ENCODE measurements at regions not wholly inside any gene's neighbourhood (a gene's known extent, or its start where the extent isn't known, plus 50 kb on each side); places are given as distances from the start of the nearest gene placed in this dataset.

DNA sequence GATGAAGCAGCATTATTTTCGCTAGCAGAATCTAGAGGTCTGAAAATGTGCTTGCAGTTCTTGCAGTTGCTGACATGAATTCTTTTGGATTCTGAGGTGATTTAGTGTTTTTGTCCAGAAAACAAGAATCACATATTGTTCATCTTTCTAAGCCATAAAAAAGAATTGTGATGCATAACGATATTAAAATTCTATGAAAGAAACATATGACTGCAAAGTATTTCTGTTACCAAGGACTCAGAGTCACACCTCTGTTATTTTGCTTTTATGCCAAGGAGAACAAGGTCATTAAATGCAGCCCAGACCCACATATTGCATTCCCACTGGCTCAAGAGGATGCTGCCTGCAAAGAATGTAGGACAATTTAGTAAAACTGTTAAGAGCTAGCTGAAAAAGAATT lies 299.8 kb upstream of the GPR149 start:
- no peaks in the 10 kb centered on the region for H3K9me3 ChIP-seq (ENCODE audit: insufficient read depth, low read depth, low read length)
- no peaks in the 10 kb centered on the region for H3K27me3 ChIP-seq (ENCODE audit: insufficient read depth, low read length)
- no peak overlapping the region for H3K9ac ChIP-seq (ENCODE audit: low read depth, low read length)
- WGBS = 96% methylated on average over 2 of the region's 2 CpGs
- no peaks in the 10 kb centered on the region for H3K4me1 ChIP-seq (ENCODE audit: insufficient read depth, low read length)
- no peaks in the 10 kb centered on the region for H3K36me3 ChIP-seq (ENCODE audit: insufficient read depth, low read length)
- no peak overlapping the region for H3K27ac ChIP-seq (ENCODE audit: low read depth, low read length)
- H3K4me3 ChIP-seq (ENCODE audit: low read length) = no peak overlapping the region

DNA sequence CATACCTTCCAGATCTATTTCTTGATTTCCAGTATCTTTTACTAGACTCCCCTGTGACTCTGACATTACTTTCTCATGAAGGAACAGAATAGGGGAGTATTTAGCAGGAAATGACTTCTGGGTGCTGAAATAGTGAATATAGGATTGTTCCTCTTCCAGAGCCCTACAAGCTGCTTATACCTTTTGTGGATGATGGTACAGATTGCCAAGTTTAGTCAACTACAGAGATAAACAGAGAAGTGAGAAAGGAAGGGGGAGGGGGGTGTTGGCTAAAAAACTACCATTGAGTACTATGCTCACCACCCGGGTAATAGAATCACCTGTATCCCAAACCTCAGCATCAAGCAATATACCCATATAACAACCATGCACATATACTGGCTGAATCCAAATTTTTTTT lies 298.3 kb upstream of the GPR149 start:
- H3K36me3 ChIP-seq (ENCODE audit: insufficient read depth, low read length) = no peaks in the 10 kb centered on the region
- H3K4me3 ChIP-seq (ENCODE audit: low read length) = no peak overlapping the region
- H3K27me3 ChIP-seq (ENCODE audit: insufficient read depth, low read length) = no peaks in the 10 kb centered on the region
- H3K27ac ChIP-seq (ENCODE audit: low read depth, low read length) = no peak overlapping the region
- H3K4me1 ChIP-seq (ENCODE audit: insufficient read depth, low read length) = no peaks in the 10 kb centered on the region
- H3K9me3 ChIP-seq (ENCODE audit: insufficient read depth, low read depth, low read length) = no peaks in the 10 kb centered on the region
- WGBS = no CpG with 5 or more reads among the region's 1 CpG
- no peak overlapping the region for H3K9ac ChIP-seq (ENCODE audit: low read depth, low read length)

DNA sequence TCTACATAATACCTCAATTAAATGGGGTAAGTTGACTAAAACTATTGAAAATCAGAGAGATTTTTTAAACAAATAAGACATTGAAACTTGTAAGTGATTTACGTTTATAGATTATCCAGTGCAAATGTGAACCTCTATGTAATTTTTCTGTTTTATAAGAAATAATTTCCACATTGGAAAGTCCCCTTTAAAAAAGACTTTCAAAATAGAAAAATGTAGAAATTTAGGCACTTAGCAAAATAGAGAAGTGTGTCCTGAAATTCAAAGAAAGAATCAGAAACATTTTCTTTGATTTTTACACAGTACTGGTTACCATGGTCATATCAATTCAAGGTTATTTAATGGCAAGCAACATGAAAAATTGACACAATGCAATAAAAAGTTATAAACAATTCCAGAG lies 290.9 kb upstream of the GPR149 start:
- H3K9ac ChIP-seq (ENCODE audit: low read depth, low read length) = no peak overlapping the region
- H3K36me3 ChIP-seq (ENCODE audit: insufficient read depth, low read length) = no peaks in the 10 kb centered on the region
- H3K4me1 ChIP-seq (ENCODE audit: insufficient read depth, low read length) = no peaks in the 10 kb centered on the region
- H3K9me3 ChIP-seq (ENCODE audit: insufficient read depth, low read depth, low read length) = no peaks in the 10 kb centered on the region
- no CpG with 5 or more reads among the region's 1 CpG for WGBS
- H3K27ac ChIP-seq (ENCODE audit: low read depth, low read length) = no peak overlapping the region
- no peaks in the 10 kb centered on the region for H3K27me3 ChIP-seq (ENCODE audit: insufficient read depth, low read length)
- no peak overlapping the region for H3K4me3 ChIP-seq (ENCODE audit: low read length)

DNA sequence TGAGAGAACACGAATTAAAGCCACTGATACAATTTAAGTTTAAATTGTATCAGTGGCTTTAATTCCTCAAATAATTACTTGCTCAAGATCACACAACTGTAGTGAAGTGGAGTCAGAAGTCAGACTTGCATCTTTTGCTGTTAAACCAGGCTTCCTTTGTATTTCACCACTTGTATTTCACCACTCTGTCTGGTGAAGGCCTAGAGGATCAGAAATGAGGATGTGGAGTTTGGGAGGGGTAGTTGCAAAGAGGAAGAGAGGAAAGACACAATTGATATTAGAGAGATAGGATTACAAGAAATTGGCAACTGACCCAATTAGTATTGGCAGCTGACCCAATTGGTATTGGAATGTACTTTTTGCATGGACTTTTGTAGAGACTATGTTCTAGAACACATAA lies 288.1 kb upstream of the GPR149 start:
- Histone ChIP-seq H3K27ac (ENCODE audit: low read depth, low read length) (no peak overlapping the region), H3K27me3 (ENCODE audit: insufficient read depth, low read length) (no peaks in the 10 kb centered on the region), H3K36me3 (ENCODE audit: insufficient read depth, low read length) (no peaks in the 10 kb centered on the region), H3K9me3 (ENCODE audit: insufficient read depth, low read depth, low read length) (no peaks in the 10 kb centered on the region), H3K4me3 (ENCODE audit: low read length) (no peak overlapping the region), H3K4me1 (ENCODE audit: insufficient read depth, low read length) (no peaks in the 10 kb centered on the region), H3K9ac (ENCODE audit: low read depth, low read length) (no peak overlapping the region)
- WGBS = no CpG with 5 or more reads among the region's 1 CpG

DNA sequence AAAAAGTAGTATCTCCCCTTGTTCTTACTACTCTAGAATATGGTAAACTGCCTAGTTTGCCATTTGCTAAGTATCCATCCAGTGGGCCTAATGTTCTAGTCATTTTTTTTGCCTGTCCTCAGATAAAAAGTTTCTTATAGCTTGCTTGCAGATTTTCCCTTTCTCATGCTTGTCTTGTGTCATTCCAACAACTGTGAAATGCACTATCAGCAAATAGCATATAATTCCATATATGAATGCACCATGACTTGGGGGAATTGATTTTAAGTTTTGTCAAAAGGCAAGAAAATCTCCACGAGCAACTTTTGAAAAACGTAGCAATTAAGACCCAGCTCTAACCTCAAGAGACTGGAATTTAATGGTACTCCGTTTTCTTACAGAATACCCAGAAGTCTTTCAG lies 286.2 kb upstream of the GPR149 start:
- no peak overlapping the region for H3K9ac ChIP-seq (ENCODE audit: low read depth, low read length)
- no peaks in the 10 kb centered on the region for H3K4me1 ChIP-seq (ENCODE audit: insufficient read depth, low read length)
- WGBS = 93% methylated on average over 3 of the region's 3 CpGs
- no peaks in the 10 kb centered on the region for H3K27me3 ChIP-seq (ENCODE audit: insufficient read depth, low read length)
- no peaks in the 10 kb centered on the region for H3K9me3 ChIP-seq (ENCODE audit: insufficient read depth, low read depth, low read length)
- H3K4me3 ChIP-seq (ENCODE audit: low read length) = no peak overlapping the region
- no peak overlapping the region for H3K27ac ChIP-seq (ENCODE audit: low read depth, low read length)
- H3K36me3 ChIP-seq (ENCODE audit: insufficient read depth, low read length) = no peaks in the 10 kb centered on the region

DNA sequence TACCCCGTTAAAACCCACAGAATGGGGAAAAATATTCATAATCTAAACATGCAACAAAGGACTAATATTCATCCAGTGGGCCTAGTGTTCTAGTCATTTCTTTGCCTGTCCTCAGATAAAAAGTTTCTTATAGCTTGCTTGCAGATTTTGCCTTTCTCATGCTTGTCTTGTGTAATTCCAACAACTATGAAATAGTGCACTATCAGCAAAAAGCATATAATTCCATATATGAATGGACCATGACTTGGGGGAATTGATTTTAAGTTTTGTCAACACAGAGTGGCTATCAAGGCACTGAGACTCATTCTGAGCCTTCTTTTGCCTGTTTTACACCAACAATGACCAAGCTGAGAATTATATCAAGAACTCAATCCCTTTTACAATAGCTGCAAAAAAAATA lies 278.6 kb upstream of the GPR149 start:
- Histone ChIP-seq H3K4me3 (ENCODE audit: low read length) (no peak overlapping the region), H3K9me3 (ENCODE audit: insufficient read depth, low read depth, low read length) (no peaks in the 10 kb centered on the region), H3K36me3 (ENCODE audit: insufficient read depth, low read length) (no peaks in the 10 kb centered on the region), H3K9ac (ENCODE audit: low read depth, low read length) (no peak overlapping the region), H3K27ac (ENCODE audit: low read depth, low read length) (no peak overlapping the region), H3K4me1 (ENCODE audit: insufficient read depth, low read length) (no peaks in the 10 kb centered on the region), H3K27me3 (ENCODE audit: insufficient read depth, low read length) (no peaks in the 10 kb centered on the region)
- WGBS = 94% methylated on average over 1 of the region's 1 CpG

DNA sequence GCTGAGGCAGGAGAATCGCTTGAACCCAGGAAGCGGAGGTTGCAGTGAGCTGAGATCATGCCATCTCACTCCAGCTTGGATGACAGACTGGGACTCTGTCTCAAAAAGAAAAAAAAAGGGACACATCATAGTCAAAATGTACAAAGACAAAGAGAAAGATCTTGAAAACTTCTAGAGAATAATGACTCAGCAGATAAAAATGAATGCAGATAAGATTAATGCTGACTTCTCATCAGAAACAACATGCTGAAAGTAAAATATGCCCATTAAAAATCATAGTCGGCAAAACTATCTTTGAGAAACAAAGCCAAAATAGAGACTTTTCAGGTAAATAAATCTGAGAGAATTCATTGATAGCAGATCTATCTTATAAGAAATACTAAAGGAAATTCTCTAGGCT lies 271.1 kb upstream of the GPR149 start:
- 98% methylated on average over 3 of the region's 3 CpGs for WGBS
- Histone ChIP-seq H3K36me3 (ENCODE audit: insufficient read depth, low read length) (no peaks in the 10 kb centered on the region), H3K4me1 (ENCODE audit: insufficient read depth, low read length) (no peaks in the 10 kb centered on the region), H3K9ac (ENCODE audit: low read depth, low read length) (no peak overlapping the region), H3K4me3 (ENCODE audit: low read length) (no peak overlapping the region), H3K27me3 (ENCODE audit: insufficient read depth, low read length) (no peaks in the 10 kb centered on the region), H3K9me3 (ENCODE audit: insufficient read depth, low read depth, low read length) (no peaks in the 10 kb centered on the region), H3K27ac (ENCODE audit: low read depth, low read length) (no peak overlapping the region)

DNA sequence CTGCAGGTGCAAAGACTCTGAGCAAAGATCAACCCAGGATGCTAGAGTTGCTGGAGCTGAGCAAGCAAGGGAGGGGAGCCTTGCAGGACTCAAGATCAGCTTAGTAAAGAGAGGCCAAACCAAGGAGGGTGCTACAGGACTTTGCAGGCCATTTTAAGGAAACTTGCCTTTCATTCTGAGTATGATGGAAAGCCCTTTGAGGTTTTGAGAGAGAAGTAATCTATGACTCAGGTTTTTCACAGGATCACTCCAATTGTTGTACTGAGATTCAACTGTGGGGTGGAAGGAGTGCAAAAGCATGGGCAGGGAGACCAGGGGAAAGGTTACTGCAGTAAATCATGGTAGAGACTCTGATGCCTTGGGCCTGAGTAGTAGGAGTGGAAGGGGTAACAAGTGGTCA lies 260.4 kb upstream of the GPR149 start:
- Histone ChIP-seq H3K27me3 (ENCODE audit: insufficient read depth, low read length) (no peaks in the 10 kb centered on the region), H3K27ac (ENCODE audit: low read depth, low read length) (no peak overlapping the region), H3K9me3 (ENCODE audit: insufficient read depth, low read depth, low read length) (no peaks in the 10 kb centered on the region), H3K9ac (ENCODE audit: low read depth, low read length) (no peak overlapping the region), H3K36me3 (ENCODE audit: insufficient read depth, low read length) (no peaks in the 10 kb centered on the region), H3K4me3 (ENCODE audit: low read length) (no peak overlapping the region), H3K4me1 (ENCODE audit: insufficient read depth, low read length) (no peaks in the 10 kb centered on the region)

DNA sequence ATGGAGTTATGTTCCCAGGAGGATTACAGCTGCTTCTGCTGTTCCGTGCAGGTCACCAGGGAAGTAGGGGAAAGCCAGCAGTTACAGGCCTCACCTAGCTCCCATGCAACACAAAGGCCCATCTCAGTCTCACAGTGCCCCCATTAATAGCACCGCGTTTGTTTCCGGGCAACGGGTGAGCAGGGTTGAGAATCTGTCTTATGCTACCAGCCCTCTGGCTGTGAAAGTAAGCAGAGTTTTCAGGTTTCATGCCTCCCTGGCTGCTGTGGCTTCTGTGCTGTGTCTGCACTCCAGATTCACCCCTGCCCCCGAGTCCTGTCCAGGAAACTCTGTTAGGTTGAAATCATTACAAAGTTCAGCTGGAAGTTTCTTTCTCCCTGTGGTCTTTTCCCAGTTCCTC lies 254.4 kb upstream of the GPR149 start:
- Histone ChIP-seq H3K27me3 (ENCODE audit: insufficient read depth, low read length) (no peaks in the 10 kb centered on the region), H3K4me1 (ENCODE audit: insufficient read depth, low read length) (no peaks in the 10 kb centered on the region), H3K27ac (ENCODE audit: low read depth, low read length) (no peak overlapping the region), H3K36me3 (ENCODE audit: insufficient read depth, low read length) (no peaks in the 10 kb centered on the region), H3K4me3 (ENCODE audit: low read length) (no peak overlapping the region), H3K9me3 (ENCODE audit: insufficient read depth, low read depth, low read length) (no peaks in the 10 kb centered on the region), H3K9ac (ENCODE audit: low read depth, low read length) (no peak overlapping the region)
- WGBS = 93% methylated on average over 6 of the region's 6 CpGs

DNA sequence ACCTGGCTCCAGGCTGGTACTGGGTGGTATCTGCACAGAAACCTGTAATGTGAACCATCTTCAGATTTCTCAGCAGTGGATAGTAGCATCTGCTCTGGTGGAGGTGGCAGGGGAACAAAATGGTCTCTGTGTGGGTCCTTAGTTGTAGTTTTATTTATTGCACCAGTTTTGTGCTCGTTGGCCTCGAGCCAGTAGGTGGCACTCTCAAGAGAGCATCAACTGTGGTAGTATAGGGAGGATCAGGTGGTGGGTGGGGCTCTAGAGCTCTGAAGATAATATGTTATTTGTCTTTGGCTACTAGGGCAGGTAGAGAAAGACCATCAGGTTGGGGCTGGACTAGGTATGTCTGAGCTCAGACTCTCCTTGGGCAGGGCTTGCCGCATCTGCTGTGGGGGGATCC lies 254.0 kb upstream of the GPR149 start:
- Histone ChIP-seq H3K36me3 (ENCODE audit: insufficient read depth, low read length) (no peaks in the 10 kb centered on the region), H3K27me3 (ENCODE audit: insufficient read depth, low read length) (no peaks in the 10 kb centered on the region), H3K9me3 (ENCODE audit: insufficient read depth, low read depth, low read length) (no peaks in the 10 kb centered on the region), H3K9ac (ENCODE audit: low read depth, low read length) (no peak overlapping the region), H3K27ac (ENCODE audit: low read depth, low read length) (no peak overlapping the region), H3K4me1 (ENCODE audit: insufficient read depth, low read length) (no peaks in the 10 kb centered on the region), H3K4me3 (ENCODE audit: low read length) (no peak overlapping the region)
- 87% methylated on average over 3 of the region's 3 CpGs for WGBS

DNA sequence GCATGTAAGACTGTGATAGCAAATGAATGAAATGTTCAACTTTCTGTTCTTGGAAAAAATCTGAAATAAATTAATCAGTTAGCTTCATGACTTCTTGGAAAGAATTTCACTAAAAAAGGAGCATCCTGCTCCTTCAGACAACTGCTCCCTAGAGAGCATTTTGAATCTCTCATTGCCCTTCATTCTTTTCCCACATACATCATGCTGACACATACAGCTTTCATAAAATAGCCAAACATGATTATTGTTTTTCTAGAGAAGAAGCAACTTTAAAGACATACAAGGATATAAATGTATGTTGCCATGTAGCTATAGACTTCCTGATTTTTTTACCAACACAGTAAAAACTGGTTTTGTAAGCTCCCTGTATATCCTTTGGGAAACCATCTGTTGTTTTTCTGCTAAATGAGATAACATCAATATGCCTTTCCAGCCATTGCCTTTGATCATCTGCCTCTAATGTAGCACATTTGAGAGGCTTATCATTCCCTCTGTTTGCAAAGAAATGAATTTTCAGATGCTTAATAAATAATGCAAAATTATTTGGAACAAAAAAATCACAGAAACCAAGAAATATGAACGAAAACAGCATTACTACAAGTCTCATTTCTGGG lies 248.2 kb upstream of the GPR149 start:
- WGBS = 100% methylated on average over 1 of the region's 1 CpG
- Histone ChIP-seq H3K9ac (ENCODE audit: low read depth, low read length) (no peak overlapping the region), H3K4me3 (ENCODE audit: low read length) (no peak overlapping the region), H3K27ac (ENCODE audit: low read depth, low read length) (no peak overlapping the region), H3K4me1 (ENCODE audit: insufficient read depth, low read length) (no peaks in the 10 kb centered on the region), H3K9me3 (ENCODE audit: insufficient read depth, low read depth, low read length) (no peaks in the 10 kb centered on the region), H3K27me3 (ENCODE audit: insufficient read depth, low read length) (no peaks in the 10 kb centered on the region), H3K36me3 (ENCODE audit: insufficient read depth, low read length) (no peaks in the 10 kb centered on the region)

DNA sequence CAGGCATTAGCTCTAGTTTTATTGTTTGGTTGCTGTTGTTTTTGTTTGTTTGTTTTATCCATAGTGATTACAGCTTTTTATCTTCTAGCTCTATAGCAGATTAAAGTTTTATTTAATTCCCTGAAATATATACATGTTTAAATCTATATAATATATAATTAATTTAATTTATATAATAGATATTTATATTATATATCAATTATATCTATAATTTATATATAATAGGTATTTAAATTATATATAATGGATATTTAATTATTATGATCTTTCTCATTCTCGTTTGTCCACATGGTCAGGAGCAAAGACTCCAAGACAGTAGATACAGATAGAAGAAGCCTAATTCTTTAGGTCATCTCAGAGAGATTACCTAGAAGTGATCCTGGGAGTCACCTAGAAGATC lies 238.8 kb upstream of the GPR149 start:
- Histone ChIP-seq H3K27me3 (ENCODE audit: insufficient read depth, low read length) (no peaks in the 10 kb centered on the region), H3K27ac (ENCODE audit: low read depth, low read length) (no peak overlapping the region), H3K9ac (ENCODE audit: low read depth, low read length) (no peak overlapping the region), H3K9me3 (ENCODE audit: insufficient read depth, low read depth, low read length) (no peaks in the 10 kb centered on the region), H3K4me3 (ENCODE audit: low read length) (no peak overlapping the region), H3K4me1 (ENCODE audit: insufficient read depth, low read length) (peaks cover 9% of the 10 kb centered on the region), H3K36me3 (ENCODE audit: insufficient read depth, low read length) (no peaks in the 10 kb centered on the region)
- WGBS = no CpG with 5 or more reads among the region's 1 CpG
